DOHH2 (cell line): ENCODE measurements at regions not wholly inside any gene's neighbourhood (a gene's known extent, or its start where the extent isn't known, plus 50 kb on each side); places are given as distances from the start of the nearest gene placed in this dataset.

Experiments
- EZH2phosphoT487 ChIP-seq: fragments of 200-600 bp; sonication (generic); IDR thresholded peaks from 2 replicates; pipeline ENCODE4 v1.6.1; 2017; ENCODE audit warnings: borderline replicate concordance, mild to moderate bottlenecking, antibody characterized with exemption, low read length, moderate library complexity, mixed read lengths
- TF ChIP-seq, protein P1 (sequence below): fragments of 200-600 bp; sonication (generic); IDR thresholded peaks from one replicate; pipeline ENCODE4 v1.5.1; 2014; ENCODE audit warnings: antibody characterized with exemption, mild to moderate bottlenecking, low read depth, low read length; ENCODE audit not compliant: poor library complexity, severe bottlenecking

DNA sequence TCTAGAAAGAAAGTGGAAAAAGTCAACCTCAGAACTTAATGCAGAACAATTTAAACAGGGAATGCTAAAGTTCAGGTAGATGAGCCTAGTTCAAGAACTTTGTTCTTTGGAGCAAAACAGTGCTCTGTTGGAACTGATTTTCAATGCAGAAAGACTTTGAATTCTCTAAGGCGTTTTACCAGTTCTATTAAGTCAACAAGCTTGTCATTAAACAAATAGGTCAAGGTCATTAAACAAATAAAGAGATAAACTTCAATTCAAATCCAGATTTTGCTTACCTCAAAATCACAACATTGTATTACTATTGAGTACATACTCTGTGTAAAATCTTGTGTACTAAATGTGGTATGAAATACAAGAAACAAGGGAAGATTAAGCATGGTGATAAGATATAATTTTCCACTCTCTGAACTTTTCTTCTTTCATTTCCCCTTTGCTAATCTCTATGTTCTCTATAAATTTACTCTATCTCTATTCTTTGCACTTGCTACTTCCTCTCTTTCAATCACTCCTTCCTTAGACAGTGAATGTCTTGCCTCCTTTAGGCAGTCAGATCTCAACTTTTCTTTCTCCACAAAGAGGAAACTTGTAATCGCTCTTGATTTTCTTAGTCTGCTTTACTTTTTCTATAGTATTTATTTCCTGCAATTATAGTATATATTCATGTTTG, 160.8 kb upstream of the KHDRBS2 start:
- TF ChIP-seq, protein P1, sequence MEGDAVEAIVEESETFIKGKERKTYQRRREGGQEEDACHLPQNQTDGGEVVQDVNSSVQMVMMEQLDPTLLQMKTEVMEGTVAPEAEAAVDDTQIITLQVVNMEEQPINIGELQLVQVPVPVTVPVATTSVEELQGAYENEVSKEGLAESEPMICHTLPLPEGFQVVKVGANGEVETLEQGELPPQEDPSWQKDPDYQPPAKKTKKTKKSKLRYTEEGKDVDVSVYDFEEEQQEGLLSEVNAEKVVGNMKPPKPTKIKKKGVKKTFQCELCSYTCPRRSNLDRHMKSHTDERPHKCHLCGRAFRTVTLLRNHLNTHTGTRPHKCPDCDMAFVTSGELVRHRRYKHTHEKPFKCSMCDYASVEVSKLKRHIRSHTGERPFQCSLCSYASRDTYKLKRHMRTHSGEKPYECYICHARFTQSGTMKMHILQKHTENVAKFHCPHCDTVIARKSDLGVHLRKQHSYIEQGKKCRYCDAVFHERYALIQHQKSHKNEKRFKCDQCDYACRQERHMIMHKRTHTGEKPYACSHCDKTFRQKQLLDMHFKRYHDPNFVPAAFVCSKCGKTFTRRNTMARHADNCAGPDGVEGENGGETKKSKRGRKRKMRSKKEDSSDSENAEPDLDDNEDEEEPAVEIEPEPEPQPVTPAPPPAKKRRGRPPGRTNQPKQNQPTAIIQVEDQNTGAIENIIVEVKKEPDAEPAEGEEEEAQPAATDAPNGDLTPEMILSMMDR = no peak
- no peak for TF ChIP-seq EZH2phosphoT487
